Endothelial cell of umbilical vein (primary cell): ENCODE measurements at regions not wholly inside any gene's neighbourhood (a gene's known extent, or its start where the extent isn't known, plus 50 kb on each side); places are given as distances from the start of the nearest gene placed in this dataset.

Experiments used
- BruUV-seq: library from RNA; stranded (reverse); fragments of 400-500 nt; replicated peaks from 2 replicates; lab custom pipeline; 2021; lab: Mats Ljungman, UMichigan
- CTCF ChIA-PET: fragments of 300-600, 350-600 bp; sonication (Branson Sonifier 250); formaldehyde crosslinking; loops from one replicate; lab custom pipeline; 2021; ENCODE audit warnings: antibody characterized with exemption, inconsistent platforms; lab: Charles Lee
- POLR2A ChIA-PET: fragments of 300-600, 350-600 bp; sonication (Branson Sonifier 250); formaldehyde crosslinking; loops from one replicate; lab custom pipeline; 2021; ENCODE audit warnings: antibody characterized with exemption, inconsistent platforms; lab: Charles Lee
- DNase-seq: peaks from one replicate; pipeline ENCODE4 v3.0.0-alpha.2; 2011; ENCODE audit warnings: low read depth, low spot score
- FAIRE-seq: peaks from 2 replicates; lab custom pipeline; 2011; peaks lifted over from hg19 to GRCh38; lab: Jason Lieb, UNC
- H2AFZ ChIP-seq: 2 replicates; pipeline ENCODE4 v1.6.0; 2012; ENCODE audit warnings: low read depth, low read length, control low read depth, inconsistent platforms
- H3K27ac ChIP-seq: 2 replicates; pipeline ENCODE4 v1.5.1; 2011; ENCODE audit warnings: low read depth, mild to moderate bottlenecking, control low read depth, low read length, moderate library complexity; ENCODE audit not compliant: insufficient read depth
- H3K27me3 ChIP-seq, 2 experiments: 2 replicates each; pipeline versions ENCODE4 v1.6.0 to v1.6.1; 2011; ENCODE audit warnings: low read length in 2 of 2, mixed read lengths in 1 of 2; ENCODE audit not compliant: control insufficient read depth in 2 of 2, insufficient read depth in 2 of 2
- H3K36me3 ChIP-seq, 2 experiments: 2 replicates in 1 of 2; 3 replicates in 1 of 2; pipeline ENCODE4 v1.5.1; 2011; ENCODE audit warnings: low read length in 2 of 2, mild to moderate bottlenecking in 1 of 2, moderate library complexity in 1 of 2; ENCODE audit not compliant: control insufficient read depth in 2 of 2, insufficient read depth in 2 of 2; ENCODE audit errors: extremely low read depth in 1 of 2
- H3K4me1 ChIP-seq: 3 replicates; pipeline ENCODE4 v1.5.1; 2011; ENCODE audit warnings: mild to moderate bottlenecking, low read length; ENCODE audit not compliant: control insufficient read depth, insufficient read depth; ENCODE audit errors: extremely low read depth
- H3K4me2 ChIP-seq: 2 replicates; pipeline ENCODE4 v1.6.1; 2011; ENCODE audit warnings: low read length, control low read depth, mixed read lengths; ENCODE audit not compliant: insufficient read depth
- H3K4me3 ChIP-seq, 3 experiments: fragments of 200-600 bp in 1 of 3; sonication (generic), shearing (Covaris generic) in 1 of 3; replicated peaks in 1 of 3; 2 replicates each; pipeline ENCODE4 v1.5.1; 2011 to 2016; ENCODE audit warnings: control low read depth in 3 of 3, low read length in 3 of 3, mild to moderate bottlenecking in 2 of 3, inconsistent platforms in 1 of 3, low read depth in 1 of 3, moderate library complexity in 1 of 3; ENCODE audit not compliant: insufficient read depth in 1 of 3
- H3K79me2 ChIP-seq: 2 replicates; pipeline ENCODE4 v1.6.0; 2012; ENCODE audit warnings: low read length, inconsistent platforms; ENCODE audit not compliant: control insufficient read depth, insufficient read depth
- H3K9ac ChIP-seq: replicated peaks from 2 replicates; pipeline ENCODE3; 2011; ENCODE audit warnings: low read length, control low read depth; ENCODE audit not compliant: insufficient read depth; ENCODE audit errors: extremely low read depth
- H3K9me1 ChIP-seq: replicated peaks from 3 replicates; pipeline ENCODE4 v1.6.0; 2011; ENCODE audit warnings: mild to moderate bottlenecking, low read length; ENCODE audit not compliant: control insufficient read depth, insufficient read depth; ENCODE audit errors: extremely low read depth
- H3K9me3 ChIP-seq: replicated peaks from 2 replicates; pipeline ENCODE4 v1.5.1; 2012; ENCODE audit warnings: low read length, inconsistent platforms; ENCODE audit not compliant: control insufficient read depth, insufficient read depth
- H4K20me1 ChIP-seq: replicated peaks from 2 replicates; pipeline ENCODE3; 2011; ENCODE audit warnings: mild to moderate bottlenecking, low read length; ENCODE audit not compliant: control insufficient read depth, insufficient read depth; ENCODE audit errors: extremely low read depth
- EZH2 ChIP-seq: IDR thresholded peaks from 2 replicates; pipeline ENCODE4 v1.6.1; 2012; ENCODE audit warnings: borderline replicate concordance, low read depth, mild to moderate bottlenecking, moderate library complexity, low read length, inconsistent platforms; ENCODE audit not compliant: severe bottlenecking
- FOS ChIP-seq: IDR thresholded peaks from 2 replicates; pipeline ENCODE4 v1.6.1; 2011; ENCODE audit warnings: mild to moderate bottlenecking, low read length, moderate library complexity, borderline replicate concordance; ENCODE audit not compliant: insufficient read depth
- GATA2 ChIP-seq: IDR thresholded peaks from 2 replicates; pipeline ENCODE4 v1.7.0; 2011; ENCODE audit warnings: low read depth, mild to moderate bottlenecking, moderate library complexity, mixed read lengths, low read length; ENCODE audit not compliant: insufficient read length, insufficient read depth
- JUN ChIP-seq: IDR thresholded peaks from 2 replicates; pipeline ENCODE4 v1.6.1; 2011; ENCODE audit warnings: borderline replicate concordance, low read depth; ENCODE audit not compliant: insufficient read length, insufficient read depth
- POLR2A ChIP-seq: IDR thresholded peaks from 2 replicates; pipeline ENCODE4 v1.6.1; 2012; ENCODE audit warnings: low read depth, mild to moderate bottlenecking, control low read depth, low read length
- dilution Hi-C: fragments of 300-500 bp; cut with MboI; formaldehyde crosslinking; loops from one replicate; pipeline ENCODE4 v1.15.0; 2019; ENCODE audit warnings: low sequenced_read_pairs; ENCODE audit not compliant: extremely low pct_ligation_motif_present
- intact Hi-C: fragments of 100-400 bp; cut with micrococcal nuclease; formaldehyde crosslinking; loops from one replicate; pipeline ENCODE4 v1.10.0; 2022
- TF ChIP-seq, protein P1 (sequence below): IDR thresholded peaks from 2 replicates; pipeline ENCODE4 v1.6.1; 2011; ENCODE audit not compliant: insufficient read depth, insufficient read length
- TF ChIP-seq, protein P2 (sequence below), 2 donors: IDR thresholded peaks; 1 replicate in 1 of 2; 2 replicates in 1 of 2; pipeline ENCODE4 v1.5.1; 2011; ENCODE audit warnings: low read length in 2 of 2, mild to moderate bottlenecking in 2 of 2, moderate library complexity in 2 of 2, control low read depth in 1 of 2, inconsistent platforms in 1 of 2, low read depth in 1 of 2; ENCODE audit not compliant: insufficient read depth in 1 of 2; ENCODE audit errors: extremely low read depth in 1 of 2

- H3K36me3 ChIP-seq, result no peaks in the 10 kb centered on the region
- POLR2A ChIA-PET, result no interaction called here
- FAIRE-seq, result no peak
Measured at GRCh38 chr3:83863380-83863779, 1095.4 kb upstream of the CADM2 start.

DNA sequence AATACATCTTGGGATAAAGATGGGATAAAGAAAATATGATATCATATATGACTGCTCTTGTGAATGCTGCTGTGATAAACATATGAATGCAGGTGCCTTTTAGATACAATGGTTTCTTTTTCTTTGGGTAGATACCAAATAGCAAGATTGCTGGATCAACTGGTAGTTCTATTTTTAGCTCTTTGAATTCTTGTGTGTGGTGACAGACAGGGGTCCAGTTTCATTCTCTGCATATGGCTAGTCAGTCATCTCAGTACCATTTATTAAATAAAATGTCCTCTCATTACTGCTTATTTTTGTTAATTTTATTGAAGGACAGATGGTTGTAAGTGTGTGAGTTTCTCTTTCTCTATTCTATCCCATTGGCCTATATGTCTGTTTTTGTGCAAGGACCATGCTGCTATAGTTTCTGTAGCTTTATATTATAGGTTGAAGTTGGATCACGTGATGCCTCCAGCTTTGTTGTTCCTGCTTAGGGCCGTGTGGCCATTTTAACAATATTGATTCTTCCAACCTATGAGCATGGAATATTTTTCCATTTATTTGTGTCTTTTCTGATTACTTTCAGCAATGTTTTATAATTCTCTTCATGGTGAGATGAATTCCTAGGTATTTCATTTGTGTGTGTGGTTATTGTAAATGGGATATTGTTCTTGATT, 1089.8 kb upstream of the CADM2 start:
- DNase-seq (no peak), FAIRE-seq (no peak)
- Histone ChIP-seq H3K4me2 (no peak overlapping the region), H3K79me2 (no peaks in the 10 kb centered on the region), H3K9ac (no peak overlapping the region), H3K9me3 (no peaks in the 10 kb centered on the region), H4K20me1 (no peaks in the 10 kb centered on the region), H2AFZ (no peak overlapping the region), H3K9me1 (no peaks in the 10 kb centered on the region), H3K27ac (no peak overlapping the region), H3K4me1 (no peaks in the 10 kb centered on the region), H3K27me3 (no peaks in the 10 kb centered on the region), H3K36me3 (no peaks in the 10 kb centered on the region), H3K4me3 (no peak overlapping the region)
- CTCF ChIA-PET, result no interaction called here
- intact Hi-C loops (no loop called here), dilution Hi-C loops (no loop called here)
- POLR2A ChIA-PET, result no interaction called here
- no TSS peak for BruUV-seq
- TF ChIP-seq, protein P1, sequence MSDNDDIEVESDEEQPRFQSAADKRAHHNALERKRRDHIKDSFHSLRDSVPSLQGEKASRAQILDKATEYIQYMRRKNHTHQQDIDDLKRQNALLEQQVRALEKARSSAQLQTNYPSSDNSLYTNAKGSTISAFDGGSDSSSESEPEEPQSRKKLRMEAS, result no peak
- TF ChIP-seq EZH2 (no peak), GATA2 (no peak)

More at GRCh38 chr3:83863380-83863779, 1095.4 kb upstream of the CADM2 start:
- CTCF ChIA-PET, result no interaction called here
- Histone ChIP-seq H3K27ac (no peak overlapping the region), H3K9me3 (peaks cover 3% of the 10 kb centered on the region), H3K9me1 (no peaks in the 10 kb centered on the region), H3K4me2 (no peak overlapping the region), H3K27me3 (no peaks in the 10 kb centered on the region), H3K79me2 (no peaks in the 10 kb centered on the region), H4K20me1 (no peaks in the 10 kb centered on the region), H3K9ac (no peak overlapping the region), H3K4me1 (no peaks in the 10 kb centered on the region), H2AFZ (no peak overlapping the region), H3K4me3 (no peak overlapping the region)
- no peak for DNase-seq
- intact Hi-C loops, result no loop called here
- TF ChIP-seq FOS (no peak), POLR2A (no peak), JUN (no peak), EZH2 (no peak)
- TF ChIP-seq, protein P2, sequence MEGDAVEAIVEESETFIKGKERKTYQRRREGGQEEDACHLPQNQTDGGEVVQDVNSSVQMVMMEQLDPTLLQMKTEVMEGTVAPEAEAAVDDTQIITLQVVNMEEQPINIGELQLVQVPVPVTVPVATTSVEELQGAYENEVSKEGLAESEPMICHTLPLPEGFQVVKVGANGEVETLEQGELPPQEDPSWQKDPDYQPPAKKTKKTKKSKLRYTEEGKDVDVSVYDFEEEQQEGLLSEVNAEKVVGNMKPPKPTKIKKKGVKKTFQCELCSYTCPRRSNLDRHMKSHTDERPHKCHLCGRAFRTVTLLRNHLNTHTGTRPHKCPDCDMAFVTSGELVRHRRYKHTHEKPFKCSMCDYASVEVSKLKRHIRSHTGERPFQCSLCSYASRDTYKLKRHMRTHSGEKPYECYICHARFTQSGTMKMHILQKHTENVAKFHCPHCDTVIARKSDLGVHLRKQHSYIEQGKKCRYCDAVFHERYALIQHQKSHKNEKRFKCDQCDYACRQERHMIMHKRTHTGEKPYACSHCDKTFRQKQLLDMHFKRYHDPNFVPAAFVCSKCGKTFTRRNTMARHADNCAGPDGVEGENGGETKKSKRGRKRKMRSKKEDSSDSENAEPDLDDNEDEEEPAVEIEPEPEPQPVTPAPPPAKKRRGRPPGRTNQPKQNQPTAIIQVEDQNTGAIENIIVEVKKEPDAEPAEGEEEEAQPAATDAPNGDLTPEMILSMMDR (IDR thresholded peaks at IDR 0.05; ENCODE audit: extremely low read depth in 1 of 2, insufficient read depth in 1 of 2, low read depth in 1 of 2, low read length in 2 of 2), result no peak
- BruUV-seq, result no TSS peak
- dilution Hi-C loops, result no loop called here
